ENCODE measurements at regions not wholly inside any gene's neighbourhood (a gene's known extent, or its start where the extent isn't known, plus 50 kb on each side); places are given as distances from the start of the nearest gene placed in this dataset.

DNA sequence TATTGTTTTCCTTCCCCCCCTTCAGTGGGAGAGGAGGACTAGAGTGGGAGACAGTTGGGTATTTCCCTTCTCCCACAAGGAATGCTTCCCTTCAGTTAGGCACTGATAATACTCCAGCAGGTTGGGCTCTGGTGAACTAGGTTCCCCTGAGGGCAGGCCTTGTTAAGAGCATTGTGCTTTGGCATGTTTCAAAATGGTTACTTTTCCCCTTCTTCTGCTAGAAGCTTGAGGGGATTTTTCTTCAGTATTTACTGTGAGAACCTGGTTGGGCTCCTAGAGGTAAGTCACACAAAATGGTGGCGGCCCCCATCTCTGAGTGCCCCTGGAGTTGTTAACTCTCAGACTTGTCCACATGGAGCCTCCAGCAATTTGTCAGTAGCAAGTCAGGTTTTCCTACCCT lies 156.2 kb downstream of the CYB561 start:
- TF ChIP-seq, protein P1, sequence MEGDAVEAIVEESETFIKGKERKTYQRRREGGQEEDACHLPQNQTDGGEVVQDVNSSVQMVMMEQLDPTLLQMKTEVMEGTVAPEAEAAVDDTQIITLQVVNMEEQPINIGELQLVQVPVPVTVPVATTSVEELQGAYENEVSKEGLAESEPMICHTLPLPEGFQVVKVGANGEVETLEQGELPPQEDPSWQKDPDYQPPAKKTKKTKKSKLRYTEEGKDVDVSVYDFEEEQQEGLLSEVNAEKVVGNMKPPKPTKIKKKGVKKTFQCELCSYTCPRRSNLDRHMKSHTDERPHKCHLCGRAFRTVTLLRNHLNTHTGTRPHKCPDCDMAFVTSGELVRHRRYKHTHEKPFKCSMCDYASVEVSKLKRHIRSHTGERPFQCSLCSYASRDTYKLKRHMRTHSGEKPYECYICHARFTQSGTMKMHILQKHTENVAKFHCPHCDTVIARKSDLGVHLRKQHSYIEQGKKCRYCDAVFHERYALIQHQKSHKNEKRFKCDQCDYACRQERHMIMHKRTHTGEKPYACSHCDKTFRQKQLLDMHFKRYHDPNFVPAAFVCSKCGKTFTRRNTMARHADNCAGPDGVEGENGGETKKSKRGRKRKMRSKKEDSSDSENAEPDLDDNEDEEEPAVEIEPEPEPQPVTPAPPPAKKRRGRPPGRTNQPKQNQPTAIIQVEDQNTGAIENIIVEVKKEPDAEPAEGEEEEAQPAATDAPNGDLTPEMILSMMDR (IDR thresholded peaks at IDR 0.05; ENCODE audit: low read length): no peak
- TF ChIP-seq EZH2 (IDR thresholded peaks at IDR 0.05; ENCODE audit: borderline replicate concordance, low read length): no peak
